SKM-1 (cell line): ENCODE measurements at regions not wholly inside any gene's neighbourhood (a gene's known extent, or its start where the extent isn't known, plus 50 kb on each side); places are given as distances from the start of the nearest gene placed in this dataset.

Experiments
- DNase-seq: peaks from one replicate; lab custom pipeline; 2025; ENCODE audit not compliant: unreplicated experiment; lab: John Stamatoyannopoulos, UW

GRCh38 chr11:93959663-93960062, 61.5 kb upstream of the HEPHL1 start:
- no peak for DNase-seq

DNA sequence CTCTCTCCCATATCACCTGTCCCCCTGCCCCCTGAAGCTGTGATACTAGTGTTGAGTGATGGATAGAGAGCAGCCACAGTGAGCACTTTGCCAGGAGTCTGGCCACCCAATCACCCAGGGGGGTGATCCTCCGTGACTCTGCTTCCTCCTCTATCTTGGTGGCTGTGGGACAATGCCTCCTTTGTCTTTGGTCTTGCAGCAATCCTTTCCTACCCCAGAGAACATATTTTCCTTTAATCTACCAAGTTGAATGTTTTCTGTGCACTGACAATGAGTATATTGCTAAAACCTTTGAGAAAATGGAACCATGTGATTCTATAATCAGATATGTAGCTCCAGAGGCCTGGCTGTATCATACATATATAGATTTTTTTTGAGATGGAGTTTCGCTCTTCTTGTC, 58.1 kb upstream of the HEPHL1 start:
- no peak for DNase-seq

DNA sequence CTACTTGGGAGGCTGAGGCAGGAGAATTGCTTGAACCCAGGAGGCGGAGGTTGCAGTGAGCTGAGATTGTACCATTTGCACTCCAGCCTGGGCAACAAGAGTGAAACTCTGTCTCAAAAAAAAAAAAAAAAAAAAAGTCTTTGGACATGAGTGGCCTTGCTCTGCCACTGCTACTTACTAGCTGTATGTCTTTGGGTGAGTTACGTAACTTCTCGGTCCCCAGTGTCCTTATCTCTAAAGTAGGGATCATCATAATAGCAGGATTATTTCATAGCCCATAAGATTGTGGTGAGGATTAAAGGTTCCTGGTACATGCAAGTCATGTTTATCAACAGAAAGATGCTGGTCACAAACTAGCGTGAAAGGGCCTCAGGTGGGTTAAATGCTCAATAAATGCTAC, 53.9 kb upstream of the HEPHL1 start:
- no peak for DNase-seq

DNA sequence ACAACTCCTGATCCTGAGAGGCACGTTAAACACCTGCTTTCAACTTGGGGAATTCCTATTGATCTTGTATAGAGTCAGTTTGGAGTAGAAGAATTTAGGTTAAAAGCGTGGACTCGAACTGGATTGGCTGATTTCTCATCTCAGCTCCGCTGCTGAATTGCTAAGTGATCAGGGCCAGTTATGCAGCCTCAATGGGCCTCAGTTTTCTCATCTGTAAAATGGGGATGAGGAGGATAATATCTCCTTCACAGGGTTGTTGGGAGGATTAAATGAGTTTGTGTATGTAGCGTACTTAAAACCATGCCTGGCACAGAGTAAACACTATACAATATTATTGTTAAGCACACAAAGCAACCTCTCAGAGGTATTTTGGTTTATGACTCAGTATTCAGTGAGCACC, 53.2 kb upstream of the HEPHL1 start:
- DNase-seq, result no peak

DNA sequence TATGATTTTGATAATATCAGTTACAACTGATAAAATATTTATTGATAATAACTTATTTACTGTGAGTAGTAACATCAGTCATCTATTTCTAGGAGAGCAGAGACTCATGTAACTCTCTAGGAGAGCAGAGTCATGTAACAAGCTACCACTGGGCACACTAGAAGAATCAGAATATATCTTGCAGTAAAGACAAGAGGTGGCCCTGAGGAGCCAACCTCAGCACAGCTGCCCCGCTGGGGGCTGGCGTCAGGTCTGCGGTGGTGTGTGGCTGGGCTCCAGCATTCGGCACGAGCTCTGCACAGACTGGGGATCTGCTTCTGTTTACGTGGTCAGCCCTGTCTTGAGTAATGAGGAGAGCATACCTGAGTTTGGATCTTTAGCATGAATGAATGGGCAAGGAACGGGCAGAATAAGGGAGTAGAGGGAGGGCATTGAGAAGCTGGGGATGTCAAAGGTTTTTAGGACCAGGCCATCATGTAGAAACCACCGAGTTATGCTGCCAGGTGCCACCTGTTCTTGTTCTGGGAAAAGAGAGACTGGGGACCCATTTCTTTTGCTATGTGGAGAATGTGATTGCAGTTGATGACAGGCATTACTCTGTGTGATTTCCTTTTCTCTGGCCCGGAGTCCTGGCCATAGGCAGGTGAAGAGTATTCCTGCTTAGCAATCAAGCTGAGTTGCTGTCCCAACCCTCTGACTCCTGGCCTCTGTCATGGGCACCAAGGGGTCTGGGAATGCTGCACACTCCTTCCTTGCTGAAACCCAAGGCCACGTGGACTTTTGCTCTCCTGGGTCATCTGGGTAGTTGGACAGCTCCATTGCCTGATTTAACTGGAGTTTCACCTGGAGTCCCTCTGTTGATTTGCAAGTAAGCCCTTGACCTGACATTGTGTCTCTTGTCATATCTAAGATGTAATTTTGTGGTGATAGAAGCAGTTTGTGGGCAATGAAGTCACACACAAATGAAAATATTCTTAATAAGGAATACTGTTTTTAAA, 50.9 kb upstream of the HEPHL1 start:
- DNase-seq, result no peak
